Osteoblast (primary cell): ENCODE measurements at regions not wholly inside any gene's neighbourhood (a gene's known extent, or its start where the extent isn't known, plus 50 kb on each side); places are given as distances from the start of the nearest gene placed in this dataset.

Experiments
- DNase-seq: peaks from one replicate; pipeline ENCODE4 v3.0.0; 2011; ENCODE audit warnings: low spot score, mixed read lengths; ENCODE audit not compliant: insufficient read length; ENCODE audit errors: missing footprints
- H2AFZ ChIP-seq: 2 replicates; pipeline ENCODE4 v1.6.0; 2011; ENCODE audit warnings: mild to moderate bottlenecking, low read length
- H3K27ac ChIP-seq: 2 replicates; pipeline ENCODE4 v1.5.1; 2011; ENCODE audit warnings: mild to moderate bottlenecking, low read depth, low read length, moderate library complexity
- H3K27me3 ChIP-seq: 2 replicates; pipeline ENCODE4 v1.6.0; 2012; ENCODE audit warnings: mild to moderate bottlenecking, control low read depth, inconsistent platforms, low read length, moderate library complexity; ENCODE audit not compliant: insufficient read depth
- H3K36me3 ChIP-seq: 2 replicates; pipeline ENCODE4 v1.5.1; 2011; ENCODE audit warnings: mild to moderate bottlenecking, low read length, control low read depth, moderate library complexity; ENCODE audit not compliant: insufficient read depth
- H3K4me1 ChIP-seq: 2 replicates; pipeline ENCODE4 v1.5.1; 2011; ENCODE audit warnings: mild to moderate bottlenecking, low read length, control low read depth, moderate library complexity; ENCODE audit not compliant: insufficient read depth
- H3K4me2 ChIP-seq: 2 replicates; pipeline ENCODE4 v1.6.0; 2011; ENCODE audit warnings: mild to moderate bottlenecking, low read length; ENCODE audit not compliant: insufficient read depth
- H3K4me3 ChIP-seq: fragments of 200-600 bp; sonication (generic); 3 replicates; pipeline ENCODE4 v1.5.1; 2012; ENCODE audit warnings: mild to moderate bottlenecking, low read length, inconsistent platforms; ENCODE audit not compliant: insufficient read depth
- H3K79me2 ChIP-seq: 2 replicates; pipeline ENCODE4 v1.6.0; 2012; ENCODE audit warnings: mild to moderate bottlenecking, low read length, control low read depth, inconsistent platforms; ENCODE audit not compliant: insufficient read depth
- H3K9me3 ChIP-seq: 2 replicates; pipeline ENCODE4 v1.5.1; 2011; ENCODE audit warnings: low read depth, low read length, control low read depth
- H4K20me1 ChIP-seq: 2 replicates; pipeline ENCODE4 v1.6.0; 2012; ENCODE audit warnings: mild to moderate bottlenecking, low read length, control low read depth; ENCODE audit not compliant: insufficient read depth
- TF ChIP-seq, protein P1 (sequence below): IDR thresholded peaks from 2 replicates; pipeline ENCODE4 v1.5.1; 2011; ENCODE audit warnings: mild to moderate bottlenecking, low read depth, low read length, moderate library complexity; ENCODE audit errors: extremely low read depth

- Histone ChIP-seq H3K36me3 (no peaks in the 10 kb centered on the region), H3K27me3 (peaks cover 4% of the 10 kb centered on the region), H3K4me1 (no peaks in the 10 kb centered on the region), H3K79me2 (no peaks in the 10 kb centered on the region), H3K4me2 (no peak overlapping the region), H3K4me3 (no peak overlapping the region), H3K9me3 (no peaks in the 10 kb centered on the region), H3K27ac (no peak overlapping the region), H4K20me1 (no peaks in the 10 kb centered on the region), H2AFZ (no peak overlapping the region)
- TF ChIP-seq, protein P1, sequence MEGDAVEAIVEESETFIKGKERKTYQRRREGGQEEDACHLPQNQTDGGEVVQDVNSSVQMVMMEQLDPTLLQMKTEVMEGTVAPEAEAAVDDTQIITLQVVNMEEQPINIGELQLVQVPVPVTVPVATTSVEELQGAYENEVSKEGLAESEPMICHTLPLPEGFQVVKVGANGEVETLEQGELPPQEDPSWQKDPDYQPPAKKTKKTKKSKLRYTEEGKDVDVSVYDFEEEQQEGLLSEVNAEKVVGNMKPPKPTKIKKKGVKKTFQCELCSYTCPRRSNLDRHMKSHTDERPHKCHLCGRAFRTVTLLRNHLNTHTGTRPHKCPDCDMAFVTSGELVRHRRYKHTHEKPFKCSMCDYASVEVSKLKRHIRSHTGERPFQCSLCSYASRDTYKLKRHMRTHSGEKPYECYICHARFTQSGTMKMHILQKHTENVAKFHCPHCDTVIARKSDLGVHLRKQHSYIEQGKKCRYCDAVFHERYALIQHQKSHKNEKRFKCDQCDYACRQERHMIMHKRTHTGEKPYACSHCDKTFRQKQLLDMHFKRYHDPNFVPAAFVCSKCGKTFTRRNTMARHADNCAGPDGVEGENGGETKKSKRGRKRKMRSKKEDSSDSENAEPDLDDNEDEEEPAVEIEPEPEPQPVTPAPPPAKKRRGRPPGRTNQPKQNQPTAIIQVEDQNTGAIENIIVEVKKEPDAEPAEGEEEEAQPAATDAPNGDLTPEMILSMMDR, result no peak
- DNase-seq, result no peak
Observed at GRCh38 chr12:115708801-115709200, 568.7 kb downstream of the MED13L start.

DNA sequence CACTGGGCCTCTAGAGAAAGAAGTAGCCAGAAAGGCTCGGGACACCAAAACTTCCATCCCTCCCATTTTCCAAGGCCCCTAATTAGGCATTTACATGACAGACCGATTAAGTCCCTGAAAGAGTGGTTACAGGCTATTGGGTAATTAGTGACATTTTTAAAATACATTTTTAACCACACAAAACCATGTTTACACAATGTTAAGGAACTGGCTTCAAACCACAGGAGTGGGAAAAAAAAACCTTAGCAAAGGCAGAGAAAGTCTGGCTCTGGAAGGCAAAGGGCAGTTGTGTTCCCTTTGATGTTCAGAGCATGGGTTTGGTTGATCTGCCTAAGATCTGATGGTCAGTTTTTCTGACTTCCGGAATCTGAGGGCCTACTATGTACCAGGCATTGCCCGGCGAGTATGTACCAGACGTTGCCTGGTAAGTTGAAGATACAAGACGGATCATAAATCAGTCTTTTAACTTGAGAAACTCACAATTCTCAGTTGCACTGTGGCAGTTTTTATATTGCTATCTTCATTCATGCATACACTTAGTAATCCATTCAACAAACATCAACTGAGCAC is 576.5 kb downstream of the MED13L start:
- no peaks in the 10 kb centered on the region for H3K9me3 ChIP-seq

GRCh38 chr12:115700081-115700480 is 577.4 kb downstream of the MED13L start:
- Histone ChIP-seq H3K36me3 (no peaks in the 10 kb centered on the region), H3K27me3 (no peaks in the 10 kb centered on the region), H3K4me3 (no peak overlapping the region), H3K27ac (no peak overlapping the region), H3K4me2 (no peak overlapping the region), H2AFZ (no peak overlapping the region), H4K20me1 (no peaks in the 10 kb centered on the region), H3K79me2 (no peaks in the 10 kb centered on the region), H3K9me3 (no peaks in the 10 kb centered on the region), H3K4me1 (no peaks in the 10 kb centered on the region)
- DNase-seq, result no peak
- TF ChIP-seq, protein P1, result no peak

More for the DNA sequence above, 576.5 kb downstream of the MED13L start:
- TF ChIP-seq, protein P1, result no peak
- no peak for DNase-seq
- no peak overlapping the region for H3K27ac ChIP-seq
- H3K27me3 ChIP-seq, result no peaks in the 10 kb centered on the region
- H3K4me1 ChIP-seq, result no peaks in the 10 kb centered on the region
- no peak overlapping the region for H3K4me2 ChIP-seq
- no peaks in the 10 kb centered on the region for H3K79me2 ChIP-seq
- no peak overlapping the region for H2AFZ ChIP-seq
- H4K20me1 ChIP-seq, result no peaks in the 10 kb centered on the region
- no peaks in the 10 kb centered on the region for H3K36me3 ChIP-seq
- H3K4me3 ChIP-seq, result no peak overlapping the region

DNA sequence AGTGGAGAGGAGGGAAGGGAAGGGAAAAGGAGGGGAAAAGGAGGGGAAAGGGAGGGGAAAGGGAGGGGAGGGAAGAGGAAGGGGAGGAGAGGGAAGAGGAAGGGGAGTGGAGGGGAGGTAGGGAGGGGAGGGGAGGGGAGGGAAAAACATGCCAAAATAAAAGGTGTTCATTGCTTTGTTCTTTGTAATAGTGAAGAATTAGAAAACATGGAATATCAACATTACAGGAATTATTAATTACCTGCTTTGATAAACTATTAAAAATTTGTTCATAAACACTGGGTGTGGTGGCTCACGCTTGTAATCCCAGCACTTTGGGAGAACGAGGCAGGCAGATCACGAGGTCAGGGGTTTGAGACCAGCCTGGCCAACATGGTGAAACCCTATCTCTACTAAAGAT is 579.2 kb downstream of the MED13L start:
- Histone ChIP-seq H3K4me2 (no peak overlapping the region), H4K20me1 (no peaks in the 10 kb centered on the region)
- TF ChIP-seq, protein P1, result no peak

More for the DNA sequence above, 579.2 kb downstream of the MED13L start:
- Histone ChIP-seq H3K27me3 (no peaks in the 10 kb centered on the region), H2AFZ (no peak overlapping the region), H3K36me3 (no peaks in the 10 kb centered on the region), H3K79me2 (no peaks in the 10 kb centered on the region), H3K27ac (no peak overlapping the region), H3K9me3 (no peaks in the 10 kb centered on the region), H3K4me3 (no peak overlapping the region), H3K4me1 (no peaks in the 10 kb centered on the region)
- no peak for DNase-seq
